DMS114 treated with DMSO at 0.1 percent for 48 hours (cell line): ENCODE measurements at regions not wholly inside any gene's neighbourhood (a gene's known extent, or its start where the extent isn't known, plus 50 kb on each side); places are given as distances from the start of the nearest gene placed in this dataset.
"Not testable (repeated sequence)": the region's sequence is repeated elsewhere in the genome, so short reads cannot be mapped to it uniquely, and the experiment has no call there.

ENCODE experiments used
- DNase-seq: peaks from one replicate; lab custom pipeline; 2025; ENCODE audit not compliant: unreplicated experiment; lab: John Stamatoyannopoulos, UW

GRCh38 chr4:11811521-11811920 lies 382.8 kb upstream of the HS3ST1 start:
- not testable (repeated sequence) for DNase-seq

- DNase-seq = no peak
These were observed 377.1 kb upstream of the HS3ST1 start for GRCh38 chr4:11805842-11806241.

- no peak for DNase-seq
These were observed 373.1 kb upstream of the HS3ST1 start for GRCh38 chr4:11801466-11802446.

GRCh38 chr4:11799196-11799595 lies 370.5 kb upstream of the HS3ST1 start:
- no peak for DNase-seq

- no peak for DNase-seq
These were observed 363.1 kb upstream of the HS3ST1 start for GRCh38 chr4:11791797-11792196.

- no peak for DNase-seq
These were observed 361.5 kb upstream of the HS3ST1 start for GRCh38 chr4:11790230-11790629.

GRCh38 chr4:11783588-11783987 lies 354.9 kb upstream of the HS3ST1 start:
- DNase-seq = no peak

GRCh38 chr4:11782859-11783258 lies 354.2 kb upstream of the HS3ST1 start:
- no peak for DNase-seq

GRCh38 chr4:11777447-11777846 lies 348.8 kb upstream of the HS3ST1 start:
- no peak for DNase-seq

GRCh38 chr4:11774346-11774745 lies 345.7 kb upstream of the HS3ST1 start:
- no peak for DNase-seq

GRCh38 chr4:11773798-11774197 lies 345.1 kb upstream of the HS3ST1 start:
- no peak for DNase-seq

- no peak for DNase-seq
These were observed 340.7 kb upstream of the HS3ST1 start for GRCh38 chr4:11769434-11769833.

- no peak for DNase-seq
These were observed 339.7 kb upstream of the HS3ST1 start for GRCh38 chr4:11768251-11768972.

GRCh38 chr4:11765849-11766453 lies 337.3 kb upstream of the HS3ST1 start:
- DNase-seq = peak; percentile 1

- no peak for DNase-seq
These were observed 319.6 kb upstream of the HS3ST1 start for GRCh38 chr4:11748164-11748872.

GRCh38 chr4:11746734-11747133 lies 318.0 kb upstream of the HS3ST1 start:
- DNase-seq = no peak

GRCh38 chr4:11743976-11744375 lies 315.3 kb upstream of the HS3ST1 start:
- no peak for DNase-seq

GRCh38 chr4:11743236-11743635 lies 314.5 kb upstream of the HS3ST1 start:
- no peak for DNase-seq

- no peak for DNase-seq
These were observed 312.5 kb upstream of the HS3ST1 start for GRCh38 chr4:11741190-11741652.

- DNase-seq = no peak
These were observed 311.3 kb upstream of the HS3ST1 start for GRCh38 chr4:11739992-11740391.

- DNase-seq = no peak
These were observed 308.3 kb upstream of the HS3ST1 start for GRCh38 chr4:11736978-11737377.
